Activated gamma-delta T cell treated with Interleukin-2 at 50 U/mL for 16 hours (primary cell): ENCODE measurements at regions not wholly inside any gene's neighbourhood (a gene's known extent, or its start where the extent isn't known, plus 50 kb on each side); places are given as distances from the start of the nearest gene placed in this dataset.

ENCODE experiments used
- DNase-seq: peaks from one replicate; pipeline ENCODE4 v3.0.0-alpha.2; 2020

- no peak for DNase-seq
Observed at GRCh38 chr20:57840066-57840465, 130.3 kb upstream of the PMEPA1 start.

- DNase-seq, result no peak
Observed at GRCh38 chr20:57838670-57839151, 128.9 kb upstream of the PMEPA1 start.

- DNase-seq, result no peak
Observed at GRCh38 chr20:57837208-57838035, 127.6 kb upstream of the PMEPA1 start.

GRCh38 chr20:57835588-57836455, 126.0 kb upstream of the PMEPA1 start:
- DNase-seq, result no peak

- no peak for DNase-seq
Observed at GRCh38 chr20:57835074-57835452, 125.2 kb upstream of the PMEPA1 start.

- no peak for DNase-seq
Observed at GRCh38 chr20:57834306-57835073, 124.7 kb upstream of the PMEPA1 start.

- DNase-seq, result no peak
Observed at GRCh38 chr20:57831993-57832585, 122.3 kb upstream of the PMEPA1 start.

GRCh38 chr20:57831326-57831992, 121.6 kb upstream of the PMEPA1 start:
- DNase-seq, result no peak

- no peak for DNase-seq
Observed at GRCh38 chr20:57830515-57830895, 120.7 kb upstream of the PMEPA1 start.

GRCh38 chr20:57829805-57830514, 120.1 kb upstream of the PMEPA1 start:
- no peak for DNase-seq

- no peak for DNase-seq
Observed at GRCh38 chr20:57829336-57829735, 119.5 kb upstream of the PMEPA1 start.

- no peak for DNase-seq
Observed at GRCh38 chr20:57828696-57829095, 118.9 kb upstream of the PMEPA1 start.

GRCh38 chr20:57826666-57827287, 117.0 kb upstream of the PMEPA1 start:
- DNase-seq, result no peak

GRCh38 chr20:57824909-57825308, 115.1 kb upstream of the PMEPA1 start:
- DNase-seq, result no peak

- DNase-seq, result no peak
Observed at GRCh38 chr20:57821935-57822334, 112.1 kb upstream of the PMEPA1 start.

GRCh38 chr20:57819691-57820380, 110.0 kb upstream of the PMEPA1 start:
- DNase-seq, result no peak

GRCh38 chr20:57819291-57819690, 109.5 kb upstream of the PMEPA1 start:
- DNase-seq, result no peak

GRCh38 chr20:57818418-57819181, 108.8 kb upstream of the PMEPA1 start:
- no peak for DNase-seq

GRCh38 chr20:57815405-57815804, 105.6 kb upstream of the PMEPA1 start:
- DNase-seq, result no peak

GRCh38 chr20:57814529-57814928, 104.7 kb upstream of the PMEPA1 start:
- DNase-seq, result no peak
